GM12878 (cell line): ENCODE measurements at regions not wholly inside any gene's neighbourhood (a gene's known extent, or its start where the extent isn't known, plus 50 kb on each side); places are given as distances from the start of the nearest gene placed in this dataset.

Source experiments
- BCL11A ChIP-seq: IDR thresholded peaks from 2 replicates; pipeline ENCODE4 v1.6.1; 2011; ENCODE audit warnings: low read depth, low read length
- CHD1 ChIP-seq: IDR thresholded peaks from 2 replicates; pipeline ENCODE4 v1.6.1; 2012; ENCODE audit warnings: low read depth, low read length, improper control_type of control experiment
- HDGF ChIP-seq: fragments of 450-650 bp; IDR thresholded peaks from 2 replicates; pipeline ENCODE4 v1.6.1; 2016; ENCODE audit warnings: antibody characterized with exemption
- IRF4 ChIP-seq: IDR thresholded peaks from 2 replicates; pipeline ENCODE4 v1.6.1; 2011; ENCODE audit warnings: low read depth, low read length
- IRF5 ChIP-seq: fragments of 450-650 bp; IDR thresholded peaks from 2 replicates; pipeline ENCODE4 v1.6.1; 2017; ENCODE audit warnings: borderline replicate concordance
- NR2C1 ChIP-seq: fragments of 450-650 bp; IDR thresholded peaks from 2 replicates; pipeline ENCODE4 v1.6.1; 2017; ENCODE audit warnings: antibody characterized with exemption, mild to moderate bottlenecking, moderate library complexity
- PAX8 ChIP-seq: fragments of 450-650 bp; IDR thresholded peaks from 2 replicates; pipeline ENCODE4 v1.6.1; 2017; ENCODE audit warnings: mild to moderate bottlenecking, moderate library complexity
- TCF12 ChIP-seq: IDR thresholded peaks from 2 replicates; pipeline ENCODE4 v1.6.1; 2011; ENCODE audit warnings: low read depth, mild to moderate bottlenecking, low read length
- TCF7 ChIP-seq: IDR thresholded peaks from 2 replicates; pipeline ENCODE4 v1.6.1; 2014; ENCODE audit warnings: antibody characterized with exemption, borderline replicate concordance
- ZBTB4 ChIP-seq: fragments of 450-650 bp; formaldehyde crosslinking; IDR thresholded peaks from 2 replicates; pipeline ENCODE4 v1.4.0; 2022; ENCODE audit warnings: mild to moderate bottlenecking, moderate library complexity
- ZNF207 ChIP-seq: fragments of 450-650 bp; IDR thresholded peaks from 2 replicates; pipeline ENCODE4 v1.6.1; 2014; ENCODE audit warnings: antibody characterized with exemption, mild to moderate bottlenecking, borderline replicate concordance
- ZNF592 ChIP-seq: fragments of 450-650 bp; IDR thresholded peaks from 2 replicates; pipeline ENCODE4 v1.6.1; 2017; ENCODE audit warnings: mild to moderate bottlenecking, moderate library complexity
- ZNF622 ChIP-seq: fragments of 450-650 bp; IDR thresholded peaks from 2 replicates; pipeline ENCODE4 v1.6.1; 2017; ENCODE audit warnings: mild to moderate bottlenecking, inconsistent platforms
- ZNF687 ChIP-seq: fragments of 450-650 bp; IDR thresholded peaks from 2 replicates; pipeline ENCODE4 v1.6.1; 2017; ENCODE audit warnings: mild to moderate bottlenecking, moderate library complexity
- TF ChIP-seq, protein P1 (sequence below): IDR thresholded peaks from 2 replicates; pipeline ENCODE4 v1.6.1; 2011; ENCODE audit warnings: mild to moderate bottlenecking, low read depth, low read length, moderate library complexity; ENCODE audit not compliant: insufficient replicate concordance
- TF ChIP-seq, protein P2 (sequence below): IDR thresholded peaks from 2 replicates; pipeline ENCODE4 v1.6.1; 2012; ENCODE audit warnings: low read length, inconsistent platforms

DNA sequence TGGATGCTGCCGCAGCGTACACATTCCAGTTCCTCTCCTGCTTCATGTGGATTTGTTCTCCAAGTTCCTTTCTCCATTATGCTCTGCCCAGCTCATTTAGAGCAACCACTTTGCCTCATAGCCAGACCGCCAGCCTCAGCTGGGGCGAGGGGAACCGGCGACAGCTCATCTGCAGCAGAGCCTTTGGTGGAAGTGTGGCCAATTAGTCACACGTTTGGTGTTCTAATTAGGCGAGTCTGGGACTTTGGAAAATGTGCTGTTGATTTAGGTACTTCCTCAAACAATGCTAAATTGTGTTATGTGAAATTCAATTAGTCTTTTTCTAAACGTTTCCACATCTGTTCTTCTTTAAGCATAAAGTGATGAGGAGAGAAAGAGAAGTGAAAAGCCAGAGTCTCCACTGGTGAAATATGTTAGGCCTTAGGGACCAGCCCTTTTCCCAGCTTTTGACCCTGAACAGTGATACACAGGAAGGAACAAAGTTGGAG lies 217.9 kb downstream of the TBX18 start (continued):
- no peak for TF ChIP-seq ZNF687
- TF ChIP-seq, protein P1, sequence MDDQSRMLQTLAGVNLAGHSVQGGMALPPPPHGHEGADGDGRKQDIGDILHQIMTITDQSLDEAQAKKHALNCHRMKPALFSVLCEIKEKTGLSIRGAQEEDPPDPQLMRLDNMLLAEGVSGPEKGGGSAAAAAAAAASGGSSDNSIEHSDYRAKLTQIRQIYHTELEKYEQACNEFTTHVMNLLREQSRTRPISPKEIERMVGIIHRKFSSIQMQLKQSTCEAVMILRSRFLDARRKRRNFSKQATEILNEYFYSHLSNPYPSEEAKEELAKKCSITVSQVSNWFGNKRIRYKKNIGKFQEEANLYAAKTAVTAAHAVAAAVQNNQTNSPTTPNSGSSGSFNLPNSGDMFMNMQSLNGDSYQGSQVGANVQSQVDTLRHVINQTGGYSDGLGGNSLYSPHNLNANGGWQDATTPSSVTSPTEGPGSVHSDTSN = no peak
- TF ChIP-seq PAX8 = no peak
- no peak for TF ChIP-seq ZBTB4 (CRISPR knock-in tag)
- TF ChIP-seq NR2C1 = no peak
- no peak for TF ChIP-seq TCF7
- TF ChIP-seq HDGF = no peak
- TF ChIP-seq TCF12 = peak; percentile 22; the same call in 1 of the 2 replicates
- no peak for TF ChIP-seq ZNF622
- TF ChIP-seq, protein P2, sequence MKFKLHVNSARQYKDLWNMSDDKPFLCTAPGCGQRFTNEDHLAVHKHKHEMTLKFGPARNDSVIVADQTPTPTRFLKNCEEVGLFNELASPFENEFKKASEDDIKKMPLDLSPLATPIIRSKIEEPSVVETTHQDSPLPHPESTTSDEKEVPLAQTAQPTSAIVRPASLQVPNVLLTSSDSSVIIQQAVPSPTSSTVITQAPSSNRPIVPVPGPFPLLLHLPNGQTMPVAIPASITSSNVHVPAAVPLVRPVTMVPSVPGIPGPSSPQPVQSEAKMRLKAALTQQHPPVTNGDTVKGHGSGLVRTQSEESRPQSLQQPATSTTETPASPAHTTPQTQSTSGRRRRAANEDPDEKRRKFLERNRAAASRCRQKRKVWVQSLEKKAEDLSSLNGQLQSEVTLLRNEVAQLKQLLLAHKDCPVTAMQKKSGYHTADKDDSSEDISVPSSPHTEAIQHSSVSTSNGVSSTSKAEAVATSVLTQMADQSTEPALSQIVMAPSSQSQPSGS = no peak
- peak; percentile 99 for TF ChIP-seq BCL11A
- peak; percentile 83; the same call in 1 of the 2 replicates for TF ChIP-seq ZNF207
- no peak for TF ChIP-seq CHD1
- no peak for TF ChIP-seq IRF5
- no peak for TF ChIP-seq ZNF592
- no peak for TF ChIP-seq IRF4
